ENCODE measurements at regions not wholly inside any gene's neighbourhood (a gene's known extent, or its start where the extent isn't known, plus 50 kb on each side); places are given as distances from the start of the nearest gene placed in this dataset.
"Not testable (repeated sequence)": the region's sequence is repeated elsewhere in the genome, so short reads cannot be mapped to it uniquely, and the experiment has no call there.

DNA sequence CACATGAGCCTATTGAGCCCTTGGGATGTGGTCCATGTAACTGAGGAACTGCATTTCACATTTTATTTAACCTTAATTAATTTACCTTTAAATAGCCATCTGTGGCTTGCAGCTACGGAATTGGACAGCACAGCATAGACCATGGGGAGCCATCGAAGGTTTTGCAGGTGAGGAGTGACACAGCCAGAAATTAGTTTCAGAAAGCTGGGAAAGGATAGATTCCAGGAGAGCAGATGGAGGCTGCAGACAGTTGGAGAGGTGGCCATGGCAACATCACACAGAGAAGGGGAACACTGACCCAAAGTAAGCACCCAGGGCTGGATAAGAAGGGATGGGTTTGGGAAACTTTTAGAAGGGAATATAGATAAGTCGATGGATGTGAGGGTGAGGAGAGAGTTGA lies 100.1 kb upstream of the SLC6A11 start:
- intact Hi-C loops (cut with DNase I), result no loop called here
- DNase-seq, result peak in 1 of 42 donors; percentile 10

DNA sequence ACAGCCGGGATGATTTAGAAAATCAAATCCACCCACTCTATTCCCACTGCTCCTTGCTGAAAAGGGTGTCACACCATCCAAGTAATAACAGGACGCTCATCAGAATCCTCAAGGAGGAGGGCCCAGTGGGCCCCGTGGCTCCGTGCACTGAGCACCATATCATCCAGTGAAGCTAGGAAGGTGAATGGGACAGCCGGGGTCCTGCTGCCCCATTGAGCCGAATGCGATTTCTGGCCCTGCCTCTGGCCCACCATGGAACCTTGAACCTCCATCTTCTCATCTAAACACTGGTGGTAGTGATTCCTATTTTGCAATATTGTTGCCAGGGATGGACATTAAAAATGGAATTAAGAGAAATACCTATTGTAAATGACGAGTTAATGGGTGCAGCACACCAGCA lies 99.1 kb upstream of the SLC6A11 start:
- peak in 1 of 42 donors; percentile 16 for DNase-seq

DNA sequence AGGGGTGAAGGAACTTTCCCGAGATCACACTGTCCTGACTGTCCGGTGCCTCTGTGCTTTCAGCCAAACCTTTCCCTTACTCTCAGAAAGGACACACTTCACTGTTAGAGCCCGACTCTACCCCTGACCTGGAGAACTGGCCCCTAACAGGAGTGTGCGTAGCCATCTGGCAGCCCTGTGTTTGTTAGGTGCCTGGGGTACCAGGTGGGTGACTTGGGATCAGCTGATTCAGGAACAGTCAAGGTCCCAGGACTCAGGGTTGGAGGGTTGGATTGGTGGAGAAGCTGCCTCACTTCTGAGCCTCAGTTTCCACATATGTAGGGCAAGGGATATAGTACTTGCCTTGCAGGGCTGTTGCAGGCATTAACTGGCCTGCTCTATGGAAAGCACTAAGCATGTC lies 98.3 kb upstream of the SLC6A11 start:
- intact Hi-C loops (cut with DNase I), result no loop called here
- DNase-seq, result peak in 1 of 42 donors; percentile 29

More for the DNA sequence above, 99.1 kb upstream of the SLC6A11 start:
- intact Hi-C loops (cut with DNase I), result no loop called here

DNA sequence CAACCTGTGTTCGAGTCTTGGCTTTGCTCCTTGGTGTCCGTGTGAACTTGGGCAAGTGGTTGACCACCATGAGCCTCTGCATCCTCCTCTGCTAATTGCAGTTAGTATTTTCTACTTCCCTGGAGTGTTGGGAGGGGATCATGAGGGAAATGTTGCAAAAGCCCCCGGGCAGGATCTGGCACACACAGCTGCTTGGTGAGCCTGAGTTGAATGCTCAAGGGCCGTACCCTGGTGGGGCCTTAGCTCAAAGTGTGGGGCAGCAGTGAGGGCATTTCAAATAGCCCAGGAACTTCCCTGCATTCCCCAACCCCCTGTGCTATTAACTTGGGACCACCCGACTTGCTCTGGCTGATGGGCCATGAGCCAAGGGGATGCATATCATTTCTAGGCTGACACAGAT lies 94.9 kb upstream of the SLC6A11 start:
- intact Hi-C loops (cut with DNase I), result no loop called here
- DNase-seq, result peak in 2 of 42 donors; percentile 2 to 7

DNA sequence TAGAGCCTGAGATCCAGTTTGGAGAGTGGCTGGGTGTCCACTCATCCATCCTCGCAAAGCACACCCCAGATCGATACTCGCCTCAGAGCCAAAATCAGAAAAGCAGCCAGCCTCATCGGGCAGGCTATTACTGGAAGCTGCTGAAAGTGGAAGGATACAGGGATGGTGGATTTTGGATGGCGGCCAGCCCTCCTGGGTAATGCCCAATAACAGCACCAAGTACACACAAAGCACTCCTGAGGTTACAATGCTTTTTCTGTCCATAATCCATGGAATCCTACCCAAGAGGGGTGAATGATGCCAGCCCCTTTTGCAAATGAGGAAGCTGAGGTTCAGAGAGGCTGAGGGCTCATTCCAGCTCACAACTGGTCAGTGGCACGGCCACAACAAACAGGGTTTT lies 93.1 kb upstream of the SLC6A11 start:
- intact Hi-C loops (cut with DNase I), result no loop called here
- DNase-seq, result peak in 6 of 42 donors; percentile 26 to 54 (median 41)

DNA sequence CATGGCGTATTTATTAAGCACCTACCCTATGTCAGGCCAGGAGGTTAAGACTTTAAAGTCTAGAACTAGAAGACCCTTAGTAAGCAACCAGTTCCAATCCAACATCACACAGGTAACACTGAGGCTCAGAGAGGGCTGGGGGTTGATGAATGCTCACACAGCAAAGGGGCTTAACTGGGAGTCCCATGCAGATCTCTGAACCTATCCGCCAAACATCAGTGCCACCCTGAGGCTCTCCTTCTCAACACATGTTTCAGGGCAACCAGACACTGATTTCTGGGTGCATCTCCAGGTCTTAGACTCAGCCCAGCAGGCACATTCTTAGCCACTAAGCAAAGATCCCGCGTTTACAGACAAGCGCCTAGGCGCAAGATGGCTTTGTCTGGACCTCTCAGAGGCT lies 92.0 kb upstream of the SLC6A11 start:
- DNase-seq, result peak in 1 of 42 donors; percentile 14
- intact Hi-C loops (cut with DNase I), result no loop called here

DNA sequence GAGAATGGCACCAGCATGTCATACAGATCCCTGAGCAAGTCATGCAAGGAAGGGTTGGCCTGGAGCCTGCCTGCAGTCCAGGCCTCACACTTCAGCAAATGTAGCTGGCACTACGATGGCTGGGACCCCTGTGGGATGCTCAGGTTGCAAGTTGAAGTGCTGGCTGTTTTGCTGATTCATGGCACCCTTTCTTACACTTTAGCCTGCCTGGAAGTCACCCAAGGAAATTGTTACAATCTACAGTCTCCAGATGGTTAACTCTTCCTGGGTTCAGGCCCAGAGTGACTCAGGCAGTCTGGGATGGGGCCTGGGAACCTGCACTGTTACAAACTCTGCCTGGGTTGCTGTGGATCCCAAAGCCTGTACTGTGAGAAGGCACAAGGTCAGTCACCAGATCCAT lies 91.0 kb upstream of the SLC6A11 start:
- intact Hi-C loops (cut with DNase I), result no loop called here

DNA sequence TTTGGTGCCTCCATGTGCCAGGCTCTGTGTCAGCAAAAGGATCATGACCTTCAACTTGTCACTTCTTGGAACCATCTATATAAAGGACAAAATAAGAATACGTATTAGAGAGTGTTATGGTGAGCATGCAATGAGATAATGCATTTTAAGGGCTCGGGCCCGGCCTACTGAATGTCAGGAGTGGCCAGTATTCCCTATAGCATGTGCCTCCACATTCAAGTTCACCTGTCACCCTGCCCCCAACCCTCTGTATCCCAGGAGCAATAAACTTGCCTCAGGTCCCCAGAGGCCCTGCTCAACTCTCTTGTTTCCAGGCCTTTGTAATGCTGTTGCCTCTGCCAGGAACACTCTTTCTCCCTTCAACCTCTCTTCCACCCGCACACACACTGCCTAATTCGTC lies 90.2 kb upstream of the SLC6A11 start:
- DNase-seq, result peak in 2 of 42 donors; percentile 6 to 22
- intact Hi-C loops (cut with DNase I), result no loop called here

More for the DNA sequence above, 91.0 kb upstream of the SLC6A11 start:
- peak in 3 of 42 donors; percentile 5 to 30 (median 28) for DNase-seq

DNA sequence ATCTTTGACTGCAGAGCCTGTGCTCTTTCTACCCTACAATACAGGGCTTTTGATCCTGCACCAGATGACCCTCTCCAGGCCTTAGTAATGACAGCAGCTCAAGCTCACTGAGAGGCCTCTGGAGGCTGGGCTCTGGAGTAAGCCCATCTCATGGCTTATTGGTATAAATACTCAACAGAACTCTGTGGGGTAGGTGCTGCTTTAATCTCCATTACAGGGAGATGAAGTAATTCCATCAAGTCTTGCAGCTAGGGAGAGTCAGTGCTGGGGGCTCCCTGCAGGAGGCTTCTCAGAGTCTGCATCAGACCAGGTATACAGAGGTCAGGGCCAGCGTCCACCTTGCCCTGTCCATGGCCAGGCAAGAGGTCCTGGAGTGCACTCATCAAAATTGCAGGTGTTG lies 89.2 kb upstream of the SLC6A11 start:
- peak in 2 of 42 donors; percentile 9 to 14 for DNase-seq
- intact Hi-C loops (cut with DNase I), result no loop called here

DNA sequence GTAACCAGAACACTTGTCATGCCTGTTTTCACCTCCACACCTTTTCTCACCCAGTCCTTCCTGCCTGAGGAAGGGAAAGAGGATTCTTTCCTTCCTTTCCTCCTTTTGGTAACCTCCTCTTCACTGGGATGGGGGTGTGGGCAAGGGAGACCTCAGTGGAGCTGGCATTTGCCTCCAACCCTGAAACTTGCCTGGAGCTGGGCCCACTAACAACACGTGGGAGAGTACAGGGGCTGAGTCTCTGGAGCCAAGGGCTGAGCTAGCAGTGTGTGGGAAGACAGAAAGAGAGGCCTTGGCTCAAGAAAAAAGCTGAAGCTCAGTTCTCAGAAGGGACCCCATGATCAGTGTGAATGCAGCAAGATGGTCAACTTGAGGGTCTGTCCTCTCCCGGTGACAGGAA lies 86.6 kb upstream of the SLC6A11 start:
- intact Hi-C loops (cut with DNase I), result no loop called here
- DNase-seq, result peak in 3 of 42 donors; percentile 22 to 42 (median 33)

DNA sequence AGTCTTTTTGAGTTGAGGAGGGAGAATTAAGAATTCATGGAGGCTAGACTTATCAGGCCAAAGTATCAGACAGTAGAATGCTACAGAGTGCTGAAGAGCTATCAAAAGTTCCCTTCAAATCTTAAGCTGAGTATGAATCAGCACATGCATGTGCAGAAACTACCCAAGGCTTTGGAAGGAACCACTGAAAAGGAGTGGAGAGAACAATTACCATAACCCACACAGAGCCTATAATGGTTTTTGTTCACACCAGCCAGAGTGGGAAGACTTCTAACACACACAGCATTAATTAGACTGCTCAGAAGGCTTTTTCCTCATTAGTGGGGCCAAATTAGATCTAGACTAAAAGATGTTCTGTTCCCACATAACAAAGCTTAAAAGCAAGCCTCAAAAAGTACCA lies 83.7 kb upstream of the SLC6A11 start:
- intact Hi-C loops (cut with DNase I), result no loop called here
- peak in 3 of 42 donors; percentile 41 to 54 (median 51) for DNase-seq

DNA sequence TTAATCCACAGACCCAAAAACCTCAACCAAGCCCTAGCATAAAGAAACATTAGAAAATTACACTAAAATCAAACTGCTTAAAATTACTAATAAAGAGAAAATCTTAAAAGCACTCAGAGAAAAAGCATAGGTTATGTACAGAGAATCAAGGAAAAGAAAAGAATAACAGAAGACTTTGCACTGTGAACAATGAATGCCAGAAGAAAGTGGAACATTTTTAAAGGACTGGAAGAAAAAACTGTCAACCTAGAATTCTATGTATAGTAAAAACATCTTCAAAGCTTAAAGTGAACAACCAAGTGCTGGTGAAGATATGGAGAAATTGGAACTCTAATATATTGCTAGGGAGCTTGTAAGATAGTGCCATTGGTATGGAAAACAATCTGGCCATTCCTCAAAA lies 82.7 kb upstream of the SLC6A11 start:
- intact Hi-C loops (cut with DNase I), result no loop called here
- no peak for DNase-seq

DNA sequence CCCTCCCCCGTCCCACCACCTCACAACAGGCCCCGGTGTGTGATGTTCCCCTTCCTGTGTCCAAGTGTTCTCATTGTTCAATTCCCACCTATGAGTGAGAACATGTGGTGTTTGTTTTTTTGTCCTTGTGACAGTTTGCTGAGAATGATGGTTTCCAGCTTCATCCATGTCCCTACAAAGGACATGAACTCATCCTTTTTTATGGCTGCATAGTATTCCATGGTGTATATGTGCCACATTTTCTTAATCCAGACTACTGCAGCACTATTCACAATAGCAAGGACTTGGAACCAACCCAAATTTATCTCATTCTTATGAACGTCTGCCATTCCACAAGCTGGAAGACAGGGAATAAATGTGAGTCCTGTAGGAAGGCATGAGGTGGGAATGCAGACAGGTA lies 79.6 kb upstream of the SLC6A11 start:
- intact Hi-C loops (cut with DNase I), result loop anchor here (5.0 kb wide), 1 partner anchor 394 kb away; no protein-coding TSS in a partner anchor
- not testable (repeated sequence) for DNase-seq

DNA sequence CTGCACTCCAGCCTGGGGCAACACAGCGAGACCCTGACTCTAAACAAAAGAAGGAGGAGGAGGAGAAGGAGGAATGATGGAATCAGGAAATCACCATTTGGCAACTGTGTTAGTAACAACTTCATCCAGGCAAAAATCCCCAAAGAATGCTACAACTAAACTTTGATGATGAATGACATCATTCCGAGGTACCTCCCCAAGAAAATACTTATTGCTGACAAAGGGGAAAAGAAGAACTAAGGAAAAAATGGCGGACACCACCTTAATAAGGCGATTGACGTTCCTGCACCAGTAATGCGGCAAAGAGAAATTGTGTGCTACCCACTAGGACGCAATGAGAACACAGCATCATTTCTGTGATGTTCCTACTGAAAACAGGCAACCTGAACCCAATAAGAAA lies 78.2 kb upstream of the SLC6A11 start:
- no peak for DNase-seq
- intact Hi-C loops (cut with DNase I), result loop anchor here (5.0 kb wide), 1 partner anchor 395 kb away; no protein-coding TSS in a partner anchor

DNA sequence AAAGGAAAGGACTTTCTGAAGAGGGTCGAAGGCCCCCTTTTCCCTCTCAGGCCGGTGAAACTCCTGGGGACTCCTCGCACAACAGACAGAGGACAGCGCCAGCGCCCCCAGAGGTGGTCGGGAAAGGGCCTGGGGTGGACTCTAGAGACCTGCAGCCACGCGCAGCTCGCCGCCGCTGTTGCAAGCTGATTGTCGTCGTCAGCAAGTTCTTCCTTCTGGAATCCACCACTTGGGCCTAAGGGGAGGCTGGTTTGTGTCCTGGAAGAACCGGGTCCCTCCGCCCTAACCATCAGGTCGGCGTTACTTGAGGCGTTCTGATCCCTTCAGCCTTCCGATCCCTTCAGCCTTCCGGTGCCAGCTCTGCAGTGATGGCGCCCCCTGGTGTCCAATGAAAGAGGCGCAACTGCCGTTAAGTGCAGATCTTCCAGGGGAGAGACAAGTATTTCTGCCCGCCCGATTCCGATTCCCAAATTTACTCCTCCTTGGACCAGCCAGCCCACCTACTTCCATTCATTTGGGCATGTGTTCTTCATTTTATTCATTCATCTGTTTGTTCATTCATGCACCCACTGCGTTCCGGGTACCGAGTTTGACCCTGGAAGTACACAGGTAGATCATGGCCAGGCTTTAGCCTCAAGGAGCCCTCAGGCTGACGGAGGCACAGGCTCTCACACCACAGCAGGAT lies 77.2 kb upstream of the SLC6A11 start:
- DNase-seq, result peak; percentile 71 to 94 (median 86)
- intact Hi-C loops (cut with DNase I), result loop anchor here (5.0 kb wide), 1 partner anchor 397 kb away; no protein-coding TSS in a partner anchor

DNA sequence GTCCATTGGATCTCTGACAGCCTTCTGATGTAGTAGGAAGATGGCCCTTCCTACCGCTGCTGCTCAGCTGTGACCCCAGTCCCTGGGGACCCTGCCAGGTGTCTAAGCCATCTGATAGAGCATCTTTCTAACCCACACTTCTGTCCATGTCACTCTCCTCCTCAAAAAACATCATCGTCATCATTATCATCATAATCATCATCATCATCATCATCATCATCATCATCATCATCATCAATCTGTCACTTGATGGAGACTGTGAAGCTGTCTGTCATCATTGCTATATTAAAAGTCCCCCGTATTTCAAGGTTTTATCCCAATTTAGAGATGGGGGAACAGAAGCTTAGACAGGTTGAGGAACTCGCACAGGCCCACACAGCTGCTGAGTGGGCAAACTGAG lies 75.1 kb upstream of the SLC6A11 start:
- intact Hi-C loops (cut with DNase I), result no loop called here
- no peak for DNase-seq

DNA sequence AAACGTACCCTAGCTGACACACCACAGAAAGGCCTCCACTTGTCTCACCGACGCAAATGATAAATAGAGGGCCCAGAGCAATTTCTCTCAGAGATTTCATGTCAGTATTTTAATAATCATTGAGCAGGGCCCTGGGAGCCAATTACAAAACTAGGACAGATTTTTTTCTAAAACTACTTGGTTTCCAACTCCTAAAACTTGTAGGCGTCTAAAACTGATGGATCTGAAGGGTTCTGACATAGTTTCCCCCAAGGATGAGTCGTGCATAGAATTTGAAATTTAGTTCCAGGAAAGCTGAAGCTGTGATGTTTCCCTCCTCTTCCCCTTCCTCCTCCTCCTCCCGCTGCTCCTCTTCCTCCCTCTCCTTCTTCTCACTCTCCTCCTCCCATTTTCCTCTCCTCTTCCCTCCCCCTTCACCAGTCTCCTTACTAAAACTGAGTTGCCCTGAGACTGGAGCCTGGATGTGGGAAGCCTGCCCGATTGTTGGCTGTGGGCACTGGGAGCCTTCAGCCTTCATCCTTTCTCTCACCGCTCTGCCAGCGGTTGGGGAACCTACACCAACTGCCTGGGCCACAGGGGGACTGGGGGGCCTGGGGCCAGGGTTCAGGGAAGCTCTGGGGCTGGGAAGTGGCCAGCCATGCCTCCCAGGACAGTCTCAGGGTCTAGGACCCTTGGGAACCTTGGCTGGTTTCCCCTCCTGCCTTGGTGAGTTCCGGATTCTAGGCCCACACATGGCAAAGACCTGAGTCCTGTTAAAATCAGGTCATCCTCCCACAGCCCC lies 73.9 kb upstream of the SLC6A11 start:
- DNase-seq, result peak in 10 of 42 donors; percentile 18 to 73 (median 46)
- intact Hi-C loops (cut with DNase I), result no loop called here

DNA sequence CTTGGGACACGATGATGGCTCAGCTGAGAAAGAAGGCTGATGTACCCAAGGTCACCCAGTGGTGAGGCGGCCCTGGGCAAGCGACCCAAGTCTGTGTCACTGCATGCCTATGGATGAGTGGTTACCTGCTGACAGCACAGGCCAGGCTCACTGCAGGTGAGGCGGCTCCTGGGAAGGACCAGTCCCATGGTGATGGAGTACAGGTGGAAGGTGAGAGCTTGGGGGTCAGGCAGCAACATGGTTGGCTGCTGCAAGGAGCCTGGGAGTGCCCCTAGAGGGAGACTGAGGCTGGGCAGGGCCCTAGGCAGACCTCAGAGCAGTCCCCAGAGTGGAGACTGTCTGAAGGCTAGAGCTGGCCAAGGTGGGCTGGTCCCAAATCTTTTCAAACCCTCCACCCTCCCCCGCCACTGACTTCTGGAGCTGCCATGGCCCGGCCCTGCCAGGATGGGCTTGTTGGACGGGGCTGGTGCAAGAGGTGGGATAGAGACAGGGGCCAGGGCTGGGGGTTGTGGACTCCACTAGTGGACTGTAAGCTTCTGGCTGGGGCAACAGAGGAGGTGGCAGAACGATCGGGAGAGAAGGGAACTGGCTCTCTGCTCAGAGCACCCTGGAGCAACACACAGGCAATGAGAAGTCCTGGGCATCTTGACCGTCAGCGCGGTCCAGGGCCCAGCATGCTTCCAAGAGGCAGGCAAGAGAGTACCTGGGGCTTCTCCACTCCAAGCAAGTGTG lies 72.5 kb upstream of the SLC6A11 start:
- DNase-seq, result no peak
- intact Hi-C loops (cut with DNase I), result no loop called here

DNA sequence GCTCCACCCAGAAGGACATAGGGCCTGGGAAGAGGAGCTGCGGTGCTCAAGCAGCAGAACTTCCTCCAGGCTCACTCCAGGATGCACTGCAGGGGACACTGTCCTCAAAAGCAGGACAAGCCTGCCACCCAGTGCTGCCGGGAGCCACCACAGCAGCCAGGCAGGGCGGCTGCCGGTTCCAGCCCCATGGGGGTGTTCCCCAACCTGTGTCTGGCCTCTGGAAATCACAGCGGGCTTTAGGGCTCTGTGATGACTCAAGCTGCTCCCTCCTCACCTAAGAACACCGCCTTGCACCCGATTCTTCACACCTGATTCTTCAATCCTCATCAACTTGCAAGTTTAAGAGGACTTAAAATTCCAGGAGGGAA lies 71.9 kb upstream of the SLC6A11 start:
- intact Hi-C loops (cut with DNase I), result no loop called here
- DNase-seq, result peak in 1 of 42 donors; percentile 41

DNA sequence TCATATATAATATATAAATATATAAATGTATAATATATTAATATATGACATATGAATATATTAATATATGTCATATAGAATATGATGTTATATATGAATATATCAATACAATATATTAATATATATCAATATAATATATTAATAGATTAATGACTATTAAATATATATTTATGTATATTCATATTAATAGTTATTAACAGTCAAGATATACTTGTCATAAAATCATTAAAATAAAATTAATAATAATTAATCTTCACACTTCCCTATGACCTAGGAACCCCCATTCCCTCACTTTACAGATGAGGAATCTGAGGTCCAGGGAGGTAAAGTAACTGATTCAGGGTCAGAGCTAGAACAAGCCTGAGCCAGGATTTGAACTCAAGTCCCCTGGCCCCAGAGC lies 70.6 kb upstream of the SLC6A11 start:
- intact Hi-C loops (cut with DNase I), result no loop called here
- DNase-seq, result peak in 1 of 42 donors; percentile 30

Measured in head of caudate nucleus (tissue), 42 donors.